Mucosa of descending colon (tissue), 3 donors: ENCODE measurements at regions not wholly inside any gene's neighbourhood (a gene's known extent, or its start where the extent isn't known, plus 50 kb on each side); places are given as distances from the start of the nearest gene placed in this dataset.

ENCODE experiments used
- ATAC-seq: fragments of 200-7000 bp; cut with Tn5 transposase; one replicate; pipeline ENCODE4 v1.9.1; 2020; ENCODE audit warnings: mild to moderate bottlenecking, moderate library complexity
- DNase-seq, 3 donors: peaks; one replicate each; pipeline ENCODE4 v3.0.0-alpha.2; 2020
- H3K36me3 ChIP-seq: fragments of 200-600 bp; one replicate; pipeline ENCODE4 v1.8.0; 2021; ENCODE audit warnings: low read depth, mild to moderate bottlenecking
- H3K4me1 ChIP-seq: fragments of 200-600 bp; one replicate; pipeline ENCODE4 v1.8.0; 2021; ENCODE audit warnings: low read depth, mild to moderate bottlenecking
- H3K4me3 ChIP-seq: fragments of 200-600 bp; one replicate; pipeline ENCODE4 v1.8.0; 2021; ENCODE audit warnings: mild to moderate bottlenecking
- H3K9me3 ChIP-seq: fragments of 200-600 bp; one replicate; pipeline ENCODE4 v1.8.0; 2021; ENCODE audit warnings: mild to moderate bottlenecking
- intact Hi-C, 2 donors: fragments of 100-400 bp; cut with DNase I in 1 of 2; cut with micrococcal nuclease in 1 of 2; formaldehyde crosslinking; loops; one replicate each; pipeline versions ENCODE4 v1.11.0 to v1.11.1; 2022; cut with DNase I, micrococcal nuclease
- TF ChIP-seq, protein P1 (sequence below): fragments of 200-600 bp; IDR thresholded peaks from one replicate; pipeline ENCODE4 v1.8.0; 2022; ENCODE audit warnings: antibody characterized with exemption, mild to moderate bottlenecking
- donor health status: DM: no; HTN: no; CAD: no; lungs with moderate emphysema.
- donor health status: DM: no; HTN: no; CAD: no.
- donor health status: DM: no; HTN: yes; CAD: no.

DNA sequence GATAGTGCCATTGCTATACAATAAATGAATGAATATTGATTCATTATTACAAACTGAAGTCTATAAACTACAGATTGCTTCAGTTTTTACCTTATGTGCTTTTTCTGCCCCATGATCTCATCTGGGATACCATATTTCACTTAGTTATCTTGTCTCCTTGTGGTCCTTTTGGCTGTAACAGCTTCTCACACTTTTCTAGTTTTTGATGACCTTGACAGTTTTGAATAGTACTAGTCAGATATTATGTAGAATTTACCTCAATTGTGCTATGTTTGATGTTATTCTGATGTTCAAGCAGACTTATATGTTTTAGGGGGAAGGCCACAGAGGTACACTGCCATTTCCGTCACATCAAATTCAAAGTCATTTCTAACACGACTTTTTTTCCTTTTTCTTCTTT is 2364.3 kb upstream of the ACO1 start:
- Histone ChIP-seq H3K36me3 (no peaks in the 10 kb centered on the region), H3K4me1 (no peaks in the 10 kb centered on the region), H3K9me3 (no peaks in the 10 kb centered on the region), H3K4me3 (no peak overlapping the region)
- intact Hi-C loops: no loop called here
- TF ChIP-seq, protein P1, sequence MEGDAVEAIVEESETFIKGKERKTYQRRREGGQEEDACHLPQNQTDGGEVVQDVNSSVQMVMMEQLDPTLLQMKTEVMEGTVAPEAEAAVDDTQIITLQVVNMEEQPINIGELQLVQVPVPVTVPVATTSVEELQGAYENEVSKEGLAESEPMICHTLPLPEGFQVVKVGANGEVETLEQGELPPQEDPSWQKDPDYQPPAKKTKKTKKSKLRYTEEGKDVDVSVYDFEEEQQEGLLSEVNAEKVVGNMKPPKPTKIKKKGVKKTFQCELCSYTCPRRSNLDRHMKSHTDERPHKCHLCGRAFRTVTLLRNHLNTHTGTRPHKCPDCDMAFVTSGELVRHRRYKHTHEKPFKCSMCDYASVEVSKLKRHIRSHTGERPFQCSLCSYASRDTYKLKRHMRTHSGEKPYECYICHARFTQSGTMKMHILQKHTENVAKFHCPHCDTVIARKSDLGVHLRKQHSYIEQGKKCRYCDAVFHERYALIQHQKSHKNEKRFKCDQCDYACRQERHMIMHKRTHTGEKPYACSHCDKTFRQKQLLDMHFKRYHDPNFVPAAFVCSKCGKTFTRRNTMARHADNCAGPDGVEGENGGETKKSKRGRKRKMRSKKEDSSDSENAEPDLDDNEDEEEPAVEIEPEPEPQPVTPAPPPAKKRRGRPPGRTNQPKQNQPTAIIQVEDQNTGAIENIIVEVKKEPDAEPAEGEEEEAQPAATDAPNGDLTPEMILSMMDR: no peak
- DNase-seq (no peak), ATAC-seq (no peak)

DNA sequence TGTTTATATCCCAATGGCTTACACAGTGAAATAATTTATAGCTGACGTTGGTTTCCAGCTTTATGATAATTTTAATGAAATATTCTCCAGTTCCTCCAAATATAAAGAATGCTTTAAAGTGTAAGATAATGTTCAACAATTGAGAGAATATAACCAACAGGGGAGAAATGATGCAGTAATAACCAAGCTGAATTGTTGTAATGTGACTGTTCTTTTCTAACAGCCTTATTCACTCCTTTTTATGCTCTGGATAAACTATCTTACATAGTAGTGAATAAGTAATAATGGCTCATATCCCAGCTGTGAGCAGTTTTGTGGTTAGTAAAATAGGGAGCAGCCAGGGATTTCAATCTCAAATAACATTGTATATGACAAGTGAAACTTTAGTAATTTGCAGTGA is 2348.7 kb upstream of the ACO1 start:
- no peak overlapping the region for H3K4me3 ChIP-seq
- ATAC-seq: no peak
- no peak for DNase-seq
- H3K36me3 ChIP-seq: no peaks in the 10 kb centered on the region
- intact Hi-C loops: no loop called here
- H3K9me3 ChIP-seq: no peaks in the 10 kb centered on the region
- TF ChIP-seq, protein P1: no peak
- no peaks in the 10 kb centered on the region for H3K4me1 ChIP-seq

DNA sequence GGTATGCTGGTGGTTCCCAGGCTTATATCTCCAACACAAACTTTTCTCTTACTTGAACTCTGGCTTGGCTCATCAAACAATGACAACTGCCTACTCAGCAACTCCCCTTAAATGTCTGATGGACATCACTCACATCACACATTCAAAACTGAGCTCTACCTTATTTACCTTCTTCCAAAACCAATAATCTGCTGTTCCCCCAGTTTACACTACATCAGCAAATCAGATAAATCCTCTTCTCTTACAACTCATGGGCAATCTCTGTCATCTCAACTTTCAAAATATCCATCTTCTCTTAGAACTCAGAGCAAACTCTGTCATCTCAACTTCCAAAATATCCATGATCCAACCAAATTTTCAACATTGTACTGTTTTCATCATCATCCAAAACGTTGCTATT is 2347.9 kb upstream of the ACO1 start:
- TF ChIP-seq, protein P1: no peak
- no peak for DNase-seq
- Histone ChIP-seq H3K9me3 (no peaks in the 10 kb centered on the region), H3K4me1 (no peaks in the 10 kb centered on the region), H3K4me3 (no peak overlapping the region), H3K36me3 (no peaks in the 10 kb centered on the region)
- no peak for ATAC-seq
- intact Hi-C loops: no loop called here

DNA sequence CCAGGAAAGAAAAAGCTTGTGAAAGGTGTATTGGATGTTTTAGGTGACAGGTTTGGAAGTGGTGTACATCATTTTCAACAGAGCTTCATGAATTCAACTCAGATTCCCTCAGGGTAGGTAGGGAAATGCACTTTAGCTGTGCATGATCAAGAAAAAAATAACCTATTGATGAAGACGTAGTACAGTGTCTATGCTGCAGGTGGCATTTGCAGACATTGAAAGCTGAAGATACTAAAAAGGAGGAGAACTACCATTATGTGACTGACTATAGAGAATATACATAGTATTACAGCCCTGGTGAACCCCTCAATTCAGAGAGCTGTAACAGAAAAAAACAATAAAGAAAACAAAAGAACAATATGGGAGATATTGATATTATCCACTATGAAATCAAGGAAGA is 2344.7 kb upstream of the ACO1 start:
- no peak for ATAC-seq
- TF ChIP-seq, protein P1: no peak
- Histone ChIP-seq H3K9me3 (no peaks in the 10 kb centered on the region), H3K4me1 (no peaks in the 10 kb centered on the region), H3K36me3 (no peaks in the 10 kb centered on the region), H3K4me3 (no peak overlapping the region)
- DNase-seq: no peak
- intact Hi-C loops: no loop called here

DNA sequence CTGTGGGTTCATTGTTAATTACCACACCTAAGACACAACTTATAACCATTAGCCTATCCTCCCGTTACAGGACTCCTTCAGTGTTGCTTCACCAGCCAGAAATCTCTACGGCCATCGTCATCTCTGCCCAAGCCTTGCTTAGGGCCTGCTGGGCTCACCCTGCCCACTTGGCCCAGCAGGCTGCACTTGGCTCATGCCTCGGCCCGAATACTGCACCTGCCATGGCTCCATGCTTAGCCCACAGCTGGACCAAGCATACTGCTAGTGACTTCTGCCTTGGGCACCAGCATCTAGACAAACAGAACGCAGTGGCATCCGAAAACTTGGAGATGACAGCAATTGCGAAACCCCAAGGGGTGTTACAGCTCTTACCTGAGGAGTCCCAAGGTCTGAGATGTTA is 2336.0 kb upstream of the ACO1 start:
- Histone ChIP-seq H3K36me3 (no peaks in the 10 kb centered on the region), H3K4me3 (no peak overlapping the region), H3K9me3 (no peaks in the 10 kb centered on the region), H3K4me1 (no peaks in the 10 kb centered on the region)
- intact Hi-C loops: no loop called here
- TF ChIP-seq, protein P1: no peak
- no peak for ATAC-seq
- DNase-seq: no peak

DNA sequence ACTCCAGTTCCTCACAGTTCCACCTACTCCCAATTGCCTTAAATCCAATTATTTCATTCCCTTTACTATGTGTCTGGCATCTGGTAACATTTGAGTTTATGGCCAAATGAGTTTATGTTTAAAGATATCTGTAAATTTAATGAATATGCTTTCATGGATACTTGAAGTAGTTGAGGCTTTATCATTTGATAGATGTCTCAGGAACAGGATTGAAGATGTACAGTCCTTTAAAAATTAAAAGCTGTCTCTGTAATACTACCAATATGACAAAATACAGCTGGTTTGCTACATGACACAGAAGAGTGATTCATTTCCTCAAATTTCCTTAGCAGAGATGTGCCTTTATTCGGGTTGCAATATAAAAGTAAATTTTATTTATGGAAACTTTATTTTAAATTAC is 2326.0 kb upstream of the ACO1 start:
- intact Hi-C loops: no loop called here
- no peak for DNase-seq
- ATAC-seq: no peak
- no peak overlapping the region for H3K4me3 ChIP-seq
- no peaks in the 10 kb centered on the region for H3K36me3 ChIP-seq
- TF ChIP-seq, protein P1: no peak
- H3K4me1 ChIP-seq: no peaks in the 10 kb centered on the region
- H3K9me3 ChIP-seq: no peaks in the 10 kb centered on the region
